Large intestine (tissue), 3 donors: ENCODE measurements at regions not wholly inside any gene's neighbourhood (a gene's known extent, or its start where the extent isn't known, plus 50 kb on each side); places are given as distances from the start of the nearest gene placed in this dataset.
"Not testable (repeated sequence)": the region's sequence is repeated elsewhere in the genome, so short reads cannot be mapped to it uniquely, and the experiment has no call there.

Experiments used
- DNase-seq, 2 donors: peaks; one replicate each; pipeline versions ENCODE4 v3.0.0 to v3.0.0-alpha.2; 2013
- H3K27ac ChIP-seq: one replicate; pipeline ENCODE4 v1.5.1; 2013; ENCODE audit warnings: low read length
- H3K27me3 ChIP-seq: 2 replicates; pipeline ENCODE4 v1.6.1; 2013; ENCODE audit warnings: low read length; ENCODE audit not compliant: control insufficient read depth, insufficient read depth
- H3K36me3 ChIP-seq: 2 replicates; pipeline ENCODE4 v1.6.1; 2013; ENCODE audit warnings: low read length; ENCODE audit not compliant: control insufficient read depth, insufficient read depth
- H3K4me1 ChIP-seq: one replicate; pipeline ENCODE4 v1.6.1; 2013; ENCODE audit warnings: low read length; ENCODE audit not compliant: control insufficient read depth, insufficient read depth
- H3K4me3 ChIP-seq: one replicate; pipeline ENCODE4 v1.5.1; 2013; ENCODE audit warnings: low read length
- H3K9me3 ChIP-seq: one replicate; pipeline ENCODE4 v1.6.1; 2013; ENCODE audit warnings: mild to moderate bottlenecking, low read depth, low read length, moderate library complexity; ENCODE audit not compliant: control insufficient read depth
- WGBS: methylation state at CpG from one replicate; pipeline ENCODE4 v1.1.5; 2013; ENCODE audit warnings: low lambda C conversion rate; ENCODE audit not compliant: insufficient coverage; 5-methylcytosine and 5-hydroxymethylcytosine counted together

GRCh38 chr12:53870117-53870516 is 68.5 kb upstream of the HOXC13 start:
- Histone ChIP-seq H3K27me3 (peaks cover 21% of the 10 kb centered on the region), H3K9me3 (no peaks in the 10 kb centered on the region), H3K4me3 (no peak overlapping the region), H3K4me1 (no peaks in the 10 kb centered on the region), H3K36me3 (no peaks in the 10 kb centered on the region), H3K27ac (no peak overlapping the region)
- WGBS = 50% methylated on average over 2 of the region's 4 CpGs
- no peak for DNase-seq

GRCh38 chr12:53871367-53871766 is 67.3 kb upstream of the HOXC13 start:
- Histone ChIP-seq H3K36me3 (no peaks in the 10 kb centered on the region), H3K27ac (no peak overlapping the region), H3K9me3 (no peaks in the 10 kb centered on the region), H3K4me3 (no peak overlapping the region), H3K27me3 (peaks cover 14% of the 10 kb centered on the region), H3K4me1 (no peaks in the 10 kb centered on the region)
- no peak for DNase-seq

- Histone ChIP-seq H3K36me3 (no peaks in the 10 kb centered on the region), H3K27ac (no peak overlapping the region), H3K4me3 (no peak overlapping the region), H3K9me3 (no peaks in the 10 kb centered on the region), H3K27me3 (peaks cover 11% of the 10 kb centered on the region), H3K4me1 (no peaks in the 10 kb centered on the region)
- DNase-seq = no peak
- WGBS = 80% methylated on average over 2 of the region's 2 CpGs
These were observed 66.3 kb upstream of the HOXC13 start for GRCh38 chr12:53872367-53872766.

- not testable (repeated sequence) for H3K36me3 ChIP-seq, H3K27ac ChIP-seq, H3K9me3 ChIP-seq, H3K4me1 ChIP-seq, DNase-seq, H3K27me3 ChIP-seq, H3K4me3 ChIP-seq
- no CpG with 5 or more reads among the region's 3 CpGs for WGBS
These were observed 60.7 kb upstream of the HOXC13 start for GRCh38 chr12:53877961-53878360.

GRCh38 chr12:53887006-53887405 is 51.6 kb upstream of the HOXC13 start:
- DNase-seq = no peak
- no CpG with 5 or more reads among the region's 3 CpGs for WGBS
- Histone ChIP-seq H3K4me1 (no peaks in the 10 kb centered on the region), H3K27ac (no peak overlapping the region), H3K36me3 (no peaks in the 10 kb centered on the region), H3K4me3 (no peak overlapping the region), H3K9me3 (no peaks in the 10 kb centered on the region), H3K27me3 (peaks cover 51% of the 10 kb centered on the region)

GRCh38 chr12:53887881-53888280 is 50.8 kb upstream of the HOXC13 start:
- Histone ChIP-seq H3K27ac (no peak overlapping the region), H3K27me3 (peaks cover 54% of the 10 kb centered on the region), H3K4me3 (no peak overlapping the region), H3K36me3 (no peaks in the 10 kb centered on the region), H3K9me3 (no peaks in the 10 kb centered on the region), H3K4me1 (no peaks in the 10 kb centered on the region)
- DNase-seq = no peak
- 100% methylated on average over 1 of the region's 2 CpGs for WGBS
